IMR-90 (cell line): ENCODE measurements at regions not wholly inside any gene's neighbourhood (a gene's known extent, or its start where the extent isn't known, plus 50 kb on each side); places are given as distances from the start of the nearest gene placed in this dataset.

ENCODE experiments used
- ATAC-seq: fragments of 200-7000 bp; cut with Tn5 transposase; 2 replicates; pipeline ENCODE4 v1.9.1; 2020; ENCODE audit warnings: low read depth, mild to moderate bottlenecking, moderate library complexity
- BruUV-seq: library from RNA; stranded (reverse); fragments of 400-500 nt; replicated peaks from 2 replicates; lab custom pipeline; 2021; lab: Mats Ljungman, UMichigan
- CTCF ChIA-PET: fragments of 300-600 bp; formaldehyde crosslinking; extraction: SDS; loops from one replicate; lab custom pipeline; 2021; ENCODE audit warnings: antibody characterized with exemption; lab: Yijun Ruan, JAX
- POLR2A ChIA-PET: fragments of 300-600 bp; sonication (Branson Sonifier 250); formaldehyde crosslinking; loops from one replicate; lab custom pipeline; 2022; ENCODE audit warnings: antibody characterized with exemption; ENCODE audit not compliant: unreplicated experiment; lab: Charles Lee
- DNase-seq: peaks from one replicate; pipeline ENCODE4 v3.0.0; 2013
- H2AFZ ChIP-seq: replicated peaks from 2 replicates; pipeline ENCODE3; 2013; ENCODE audit warnings: low read length, mild to moderate bottlenecking; ENCODE audit not compliant: poor library complexity
- H2AK5ac ChIP-seq: 2 replicates; pipeline ENCODE4 v1.6.1; 2013; ENCODE audit warnings: low read depth, low read length, inconsistent platforms
- H2AK9ac ChIP-seq: replicated peaks from 2 replicates; pipeline ENCODE3; 2013; ENCODE audit warnings: mild to moderate bottlenecking, low read depth, low read length, moderate library complexity; ENCODE audit not compliant: poor library complexity
- H2BK120ac ChIP-seq: 2 replicates; pipeline ENCODE4 v1.6.1; 2013; ENCODE audit warnings: low read depth, low read length, inconsistent platforms
- H2BK15ac ChIP-seq: 3 replicates; pipeline ENCODE4 v1.6.1; 2013; ENCODE audit warnings: low read depth, low read length, inconsistent platforms
- H2BK20ac ChIP-seq: 2 replicates; pipeline ENCODE4 v1.6.1; 2013; ENCODE audit warnings: low read depth, mild to moderate bottlenecking, inconsistent platforms, low read length, moderate library complexity
- H2BK5ac ChIP-seq: 2 replicates; pipeline ENCODE4 v1.6.1; 2013; ENCODE audit warnings: mild to moderate bottlenecking, low read depth, low read length, inconsistent platforms; ENCODE audit not compliant: poor library complexity, severe bottlenecking
- H3K14ac ChIP-seq: replicated peaks from 2 replicates; pipeline ENCODE4 v1.6.1; 2013; ENCODE audit warnings: low read depth, low read length, inconsistent platforms
- H3K18ac ChIP-seq: 2 replicates; pipeline ENCODE4 v1.6.1; 2013; ENCODE audit warnings: low read depth, low read length, control low read depth
- H3K23ac ChIP-seq: 2 replicates; pipeline ENCODE4 v1.6.1; 2013; ENCODE audit warnings: low read depth, low read length, inconsistent platforms
- H3K27ac ChIP-seq: 2 replicates; pipeline ENCODE4 v1.5.1; 2013; ENCODE audit warnings: mild to moderate bottlenecking, control low read depth, low read length; ENCODE audit not compliant: insufficient read depth
- H3K27me3 ChIP-seq: 2 replicates; pipeline ENCODE4 v1.6.1; 2013; ENCODE audit warnings: low read length; ENCODE audit not compliant: control insufficient read depth, insufficient read depth
- H3K36me3 ChIP-seq: 2 replicates; pipeline ENCODE4 v1.6.1; 2013; ENCODE audit warnings: low read length, mixed read lengths; ENCODE audit not compliant: control insufficient read depth, insufficient read depth
- H3K4ac ChIP-seq: 2 replicates; pipeline ENCODE4 v1.6.1; 2013; ENCODE audit warnings: low read depth, low read length, inconsistent platforms
- H3K4me1 ChIP-seq: 2 replicates; pipeline ENCODE4 v1.6.1; 2013; ENCODE audit warnings: low read length, mixed read lengths; ENCODE audit not compliant: control insufficient read depth, insufficient read depth
- H3K4me2 ChIP-seq: 2 replicates; pipeline ENCODE4 v1.6.1; 2013; ENCODE audit warnings: low read depth, mild to moderate bottlenecking, control low read depth, low read length, moderate library complexity
- H3K4me3 ChIP-seq: 2 replicates; pipeline ENCODE4 v1.5.1; 2013; ENCODE audit warnings: low read depth, mild to moderate bottlenecking, control low read depth, low read length, moderate library complexity; ENCODE audit not compliant: insufficient read depth
- H3K56ac ChIP-seq: 2 replicates; pipeline ENCODE4 v1.6.1; 2013; ENCODE audit warnings: low read length, inconsistent platforms; ENCODE audit not compliant: insufficient read depth; ENCODE audit errors: extremely low read depth
- H3K79me1 ChIP-seq, 2 experiments: 2 replicates each; pipeline ENCODE4 v1.6.1; 2013; ENCODE audit warnings: low read length in 2 of 2, inconsistent platforms in 1 of 2, low read depth in 1 of 2
- H3K9ac ChIP-seq: 2 replicates; pipeline ENCODE4 v1.6.1; 2013; ENCODE audit warnings: low read depth, low read length, control low read depth
- H3K9me1 ChIP-seq: 2 replicates; pipeline ENCODE4 v1.6.1; 2013; ENCODE audit warnings: low read length, inconsistent platforms; ENCODE audit not compliant: insufficient read depth
- H3K9me3 ChIP-seq: 2 replicates; pipeline ENCODE4 v1.6.1; 2013; ENCODE audit warnings: low read length; ENCODE audit not compliant: control insufficient read depth, insufficient read depth
- H4K20me1 ChIP-seq: 2 replicates; pipeline ENCODE4 v1.6.1; 2013; ENCODE audit warnings: low read length, inconsistent platforms; ENCODE audit not compliant: insufficient read depth
- H4K5ac ChIP-seq: 2 replicates; pipeline ENCODE4 v1.6.1; 2013; ENCODE audit warnings: mild to moderate bottlenecking, low read depth, low read length, control low read depth
- H4K8ac ChIP-seq, 2 experiments: 2 replicates each; pipeline ENCODE4 v1.6.1; 2013; ENCODE audit warnings: low read depth in 2 of 2, low read length in 2 of 2, control low read depth in 1 of 2, inconsistent platforms in 1 of 2
- H4K91ac ChIP-seq: 2 replicates; pipeline ENCODE4 v1.6.1; 2013; ENCODE audit warnings: low read depth, low read length, inconsistent platforms; ENCODE audit not compliant: insufficient read depth
- ELK1 ChIP-seq: fragments of 150-350 bp; IDR thresholded peaks from 2 replicates; pipeline ENCODE4 v1.6.1; 2016; ENCODE audit warnings: low read depth, mild to moderate bottlenecking, low read length, moderate library complexity, borderline replicate concordance
- MXI1 ChIP-seq: IDR thresholded peaks from 2 replicates; pipeline ENCODE4 v1.6.1; 2012; ENCODE audit warnings: low read depth, mild to moderate bottlenecking, low read length, moderate library complexity, borderline replicate concordance
- NFE2L2 ChIP-seq: fragments of 150-350 bp; IDR thresholded peaks from 2 replicates; pipeline ENCODE4 v1.6.1; 2016; ENCODE audit warnings: low read depth, mild to moderate bottlenecking, low read length
- RAD21 ChIP-seq: IDR thresholded peaks from 2 replicates; pipeline ENCODE4 v1.6.1; 2012; ENCODE audit warnings: low read length, improper control_type of control experiment
- RCOR1 ChIP-seq: IDR thresholded peaks from 2 replicates; pipeline ENCODE4 v1.6.1; 2012; ENCODE audit warnings: mild to moderate bottlenecking, low read length, improper control_type of control experiment; ENCODE audit not compliant: insufficient replicate concordance
- RFX5 ChIP-seq: IDR thresholded peaks from 2 replicates; pipeline ENCODE4 v1.8.0; 2012; ENCODE audit warnings: low read depth, mild to moderate bottlenecking, low read length, moderate library complexity
- SMC3 ChIP-seq: fragments of 150-350 bp; IDR thresholded peaks from 2 replicates; pipeline ENCODE4 v1.6.1; 2016; ENCODE audit warnings: low read depth, mild to moderate bottlenecking, antibody characterized with exemption, low read length, moderate library complexity
- WGBS, 2 experiments: methylation state at CpG; one replicate each; pipeline versions ENCODE4 v1.1.5 to v1.1.7; 2013; ENCODE audit warnings: missing lambda C conversion rate in 2 of 2; ENCODE audit not compliant: insufficient read length in 1 of 2; ENCODE audit errors: extremely low coverage in 2 of 2; 5-methylcytosine and 5-hydroxymethylcytosine counted together
- dilution Hi-C: fragments of 300-500 bp; cut with HindIII; formaldehyde crosslinking; loops from one replicate; pipeline ENCODE4 v1.14.3; 2018; ENCODE audit warnings: low sequenced_read_pairs; ENCODE audit not compliant: unreplicated experiment
- in situ Hi-C: fragments of 300-500 bp; cut with MboI; formaldehyde crosslinking; loops from 3 replicates; pipeline ENCODE4 v1.14.3; 2019; ENCODE audit warnings: low sequenced_read_pairs, inconsistent platforms, mixed read lengths
- intact Hi-C: fragments of 100-400 bp; cut with micrococcal nuclease; formaldehyde crosslinking; loops from 2 replicates; pipeline ENCODE4 v1.10.0; 2022

- Histone ChIP-seq H3K9me3 (no peaks in the 10 kb centered on the region), H4K5ac (no peak overlapping the region), H4K20me1 (no peaks in the 10 kb centered on the region), H3K14ac (no peak overlapping the region), H2BK5ac (no peak overlapping the region), H3K18ac (no peak overlapping the region), H3K4me3 (no peak overlapping the region), H2BK15ac (no peak overlapping the region), H3K4me2 (no peak overlapping the region), H3K9me1 (no peaks in the 10 kb centered on the region; the same call in 1 of the 2 replicates), H3K27me3 (peaks cover 3% of the 10 kb centered on the region; the same call in 1 of the 2 replicates), H3K23ac (no peak overlapping the region), H2AFZ (no peak overlapping the region), H3K36me3 (no peaks in the 10 kb centered on the region), H2BK120ac (no peak overlapping the region), H3K56ac (no peak overlapping the region), H3K4ac (no peak overlapping the region), H4K8ac (no peak overlapping the region), H3K4me1 (peaks cover 7% of the 10 kb centered on the region), H2BK20ac (no peak overlapping the region), H3K79me1 (0 out of 4 replicates have a peak, but pooled peaks cover 0 to 3% of the 10 kb centered on the region in 2 experiments), H2AK9ac (no peak overlapping the region), H4K91ac (no peak overlapping the region), H3K27ac (no peak overlapping the region), H2AK5ac (no peak overlapping the region), H3K9ac (no peak overlapping the region)
- CTCF ChIA-PET: no interaction called here
- ATAC-seq (no peak), DNase-seq (no peak)
- in situ Hi-C loops (loop anchor here (10.0 kb wide), 1 partner anchor 988 kb away; no protein-coding TSS in a partner anchor), dilution Hi-C loops (no loop called here), intact Hi-C loops (no loop called here)
- BruUV-seq: no TSS peak
- TF ChIP-seq NFE2L2 (no peak), RFX5 (no peak), ELK1 (no peak), RAD21 (no peak), MXI1 (no peak), SMC3 (no peak), RCOR1 (no peak)
- WGBS, 2 experiments: 60% methylated on average over 1 of the region's 5 CpGs; no CpG with 5 or more reads in 1 of the 2 experiments
- POLR2A ChIA-PET: no interaction called here
These were observed 173.6 kb downstream of the RPS24 start for GRCh38 chr10:78207216-78207615.
